GM18502 (cell line): ENCODE measurements at regions not wholly inside any gene's neighbourhood (a gene's known extent, or its start where the extent isn't known, plus 50 kb on each side); places are given as distances from the start of the nearest gene placed in this dataset.

Source experiments
- ATAC-seq: cut with Tn5 transposase; IDR thresholded peaks from one replicate; pipeline ENCODE4 v1.9.1; 2021; ENCODE audit warnings: mild to moderate bottlenecking; ENCODE audit not compliant: unreplicated experiment, poor library complexity

GRCh38 chr12:11563785-11564739 is 85.4 kb upstream of the ETV6 start:
- no peak for ATAC-seq

- ATAC-seq, result peak; percentile 37
Observed at GRCh38 chr12:11564984-11565651, 84.4 kb upstream of the ETV6 start.

GRCh38 chr12:11565752-11566151 is 83.7 kb upstream of the ETV6 start:
- ATAC-seq, result peak; percentile 28

GRCh38 chr12:11568155-11568761 is 81.2 kb upstream of the ETV6 start:
- no peak for ATAC-seq

- ATAC-seq, result peak; percentile 87
Observed at GRCh38 chr12:11568762-11569478, 80.6 kb upstream of the ETV6 start.

GRCh38 chr12:11569716-11570115 is 79.8 kb upstream of the ETV6 start:
- no peak for ATAC-seq

- ATAC-seq, result no peak
Observed at GRCh38 chr12:11573880-11574279, 75.6 kb upstream of the ETV6 start.

- ATAC-seq, result no peak
Observed at GRCh38 chr12:11576104-11576503, 73.4 kb upstream of the ETV6 start.

GRCh38 chr12:11577658-11578260 is 71.7 kb upstream of the ETV6 start:
- no peak for ATAC-seq

- peak; percentile 66 for ATAC-seq
Observed at GRCh38 chr12:11578461-11578993, 70.9 kb upstream of the ETV6 start.

- ATAC-seq, result no peak
Observed at GRCh38 chr12:11580125-11580751, 69.2 kb upstream of the ETV6 start.

GRCh38 chr12:11581179-11581755 is 68.2 kb upstream of the ETV6 start:
- ATAC-seq, result no peak

- no peak for ATAC-seq
Observed at GRCh38 chr12:11584221-11584855, 65.1 kb upstream of the ETV6 start.

- no peak for ATAC-seq
Observed at GRCh38 chr12:11592484-11592883, 57.0 kb upstream of the ETV6 start.

- no peak for ATAC-seq
Observed at GRCh38 chr12:11593013-11593412, 56.5 kb upstream of the ETV6 start.

GRCh38 chr12:11595080-11595479 is 54.4 kb upstream of the ETV6 start:
- ATAC-seq, result no peak

- ATAC-seq, result no peak
Observed at GRCh38 chr12:11596141-11596540, 53.3 kb upstream of the ETV6 start.

GRCh38 chr12:11598900-11599299 is 50.6 kb upstream of the ETV6 start:
- ATAC-seq, result no peak
